CD14-positive monocyte (primary cell): ENCODE measurements at regions not wholly inside any gene's neighbourhood (a gene's known extent, or its start where the extent isn't known, plus 50 kb on each side); places are given as distances from the start of the nearest gene placed in this dataset.
"Not testable (repeated sequence)": the region's sequence is repeated elsewhere in the genome, so short reads cannot be mapped to it uniquely, and the experiment has no call there.

Source experiments
- DNase-seq, 3 donors: peaks; one replicate each; pipeline ENCODE4 v3.0.0-alpha.2; 2011 to 2022
- H2AFZ ChIP-seq: 2 replicates; pipeline ENCODE4 v1.6.0; 2012; ENCODE audit warnings: mild to moderate bottlenecking, low read depth, low read length, inconsistent platforms; ENCODE audit not compliant: insufficient read depth, poor library complexity, severe bottlenecking
- H3K27ac ChIP-seq, 2 donors: 1 replicate in 1 of 2; 2 replicates in 1 of 2; pipeline ENCODE4 v1.5.1; 2012 to 2013; ENCODE audit warnings: low read length in 2 of 2, control low read depth in 1 of 2, inconsistent platforms in 1 of 2, low read depth in 1 of 2, mild to moderate bottlenecking in 1 of 2
- H3K27me3 ChIP-seq, 2 donors: one replicate each; pipeline versions ENCODE4 v1.6.0 to v1.6.1; 2011 to 2013; ENCODE audit warnings: low read length in 2 of 2; ENCODE audit not compliant: control insufficient read depth in 2 of 2, insufficient read depth in 2 of 2
- H3K36me3 ChIP-seq, 2 donors: replicated peaks in 1 of 2; 1 replicate in 1 of 2; 2 replicates in 1 of 2; pipeline versions ENCODE4 v1.5.1 to v1.6.1; 2012 to 2013; ENCODE audit warnings: low read length in 2 of 2, control low read depth in 1 of 2, inconsistent platforms in 1 of 2, mild to moderate bottlenecking in 1 of 2; ENCODE audit not compliant: insufficient read depth in 2 of 2, control insufficient read depth in 1 of 2
- H3K4me1 ChIP-seq, 2 donors: 1 replicate in 1 of 2; 2 replicates in 1 of 2; pipeline versions ENCODE4 v1.5.1 to v1.6.1; 2012 to 2013; ENCODE audit warnings: low read length in 2 of 2, control low read depth in 1 of 2, inconsistent platforms in 1 of 2, mild to moderate bottlenecking in 1 of 2, moderate library complexity in 1 of 2; ENCODE audit not compliant: insufficient read depth in 2 of 2, control insufficient read depth in 1 of 2
- H3K4me2 ChIP-seq: replicated peaks from 2 replicates; pipeline ENCODE3; 2012; ENCODE audit warnings: low read length, moderate library complexity, mild to moderate bottlenecking; ENCODE audit not compliant: poor library complexity, severe bottlenecking; ENCODE audit errors: extremely low read depth
- H3K4me3 ChIP-seq, 3 experiments: fragments of 200-600 bp in 1 of 3; sonication (generic) in 1 of 3; replicated peaks in 1 of 3; 1 replicate in 2 of 3; 2 replicates in 1 of 3; pipeline ENCODE4 v1.5.1; 2011 to 2013; ENCODE audit warnings: low read length in 3 of 3, mild to moderate bottlenecking in 3 of 3, control low read depth in 2 of 3, low read depth in 2 of 3, inconsistent platforms in 1 of 3, moderate library complexity in 1 of 3
- H3K79me2 ChIP-seq: 2 replicates; pipeline ENCODE4 v1.6.0; 2012; ENCODE audit warnings: mild to moderate bottlenecking, control low read depth, inconsistent platforms, low read length, moderate library complexity; ENCODE audit not compliant: insufficient read depth
- H3K9ac ChIP-seq: 2 replicates; pipeline ENCODE4 v1.6.0; 2017; ENCODE audit warnings: low read length, mild to moderate bottlenecking; ENCODE audit not compliant: insufficient read depth, poor library complexity, severe bottlenecking
- H3K9me3 ChIP-seq, 2 donors: replicated peaks in 1 of 2; 1 replicate in 1 of 2; 2 replicates in 1 of 2; pipeline versions ENCODE4 v1.5.1 to v1.6.1; 2012 to 2013; ENCODE audit warnings: low read length in 2 of 2, control low read depth in 1 of 2; ENCODE audit not compliant: control insufficient read depth in 1 of 2, insufficient read depth in 1 of 2
- H4K20me1 ChIP-seq: 2 replicates; pipeline ENCODE4 v1.6.0; 2012; ENCODE audit warnings: mild to moderate bottlenecking, low read length, control low read depth, moderate library complexity; ENCODE audit not compliant: insufficient read depth
- H3K27ac Mint-ChIP-seq, 7 donors: one replicate each; pipeline ENCODE4 v1.8.0; 2020; ENCODE audit warnings: mild to moderate bottlenecking in 7 of 7, mixed read lengths in 7 of 7, moderate library complexity in 6 of 7, inconsistent platforms in 2 of 7
- H3K27me3 Mint-ChIP-seq, 3 donors: one replicate each; pipeline ENCODE4 v1.8.0; 2021 to 2022; ENCODE audit warnings: low read depth in 3 of 3, mild to moderate bottlenecking in 3 of 3, mixed read lengths in 3 of 3, moderate library complexity in 3 of 3, inconsistent platforms in 1 of 3
- H3K36me3 Mint-ChIP-seq, 2 donors: one replicate each; pipeline ENCODE4 v1.8.0; 2020; ENCODE audit warnings: mixed read lengths in 2 of 2, inconsistent platforms in 1 of 2, mild to moderate bottlenecking in 1 of 2
- H3K4me1 Mint-ChIP-seq: one replicate; pipeline ENCODE4 v1.8.0; 2020; ENCODE audit warnings: mild to moderate bottlenecking, mixed read lengths
- H3K4me3 Mint-ChIP-seq, 2 donors: one replicate each; pipeline ENCODE4 v1.8.0; 2020; ENCODE audit warnings: mild to moderate bottlenecking in 2 of 2, mixed read lengths in 2 of 2, moderate library complexity in 1 of 2
- H3K9me3 Mint-ChIP-seq, 7 donors: one replicate each; pipeline ENCODE4 v1.8.0; 2020 to 2022; ENCODE audit warnings: mixed read lengths in 7 of 7, mild to moderate bottlenecking in 6 of 7, moderate library complexity in 6 of 7, inconsistent platforms in 2 of 7
- WGBS: methylation state at CpG from one replicate; pipeline ENCODE4 v1.1.5; 2013; ENCODE audit warnings: missing lambda C conversion rate; ENCODE audit not compliant: insufficient coverage; 5-methylcytosine and 5-hydroxymethylcytosine counted together
- intact Hi-C, 2 donors: fragments of 100-400 bp; cut with micrococcal nuclease; formaldehyde crosslinking; loops; one replicate each; pipeline versions ENCODE4 v1.15.0 to v1.15.1; 2023

DNA sequence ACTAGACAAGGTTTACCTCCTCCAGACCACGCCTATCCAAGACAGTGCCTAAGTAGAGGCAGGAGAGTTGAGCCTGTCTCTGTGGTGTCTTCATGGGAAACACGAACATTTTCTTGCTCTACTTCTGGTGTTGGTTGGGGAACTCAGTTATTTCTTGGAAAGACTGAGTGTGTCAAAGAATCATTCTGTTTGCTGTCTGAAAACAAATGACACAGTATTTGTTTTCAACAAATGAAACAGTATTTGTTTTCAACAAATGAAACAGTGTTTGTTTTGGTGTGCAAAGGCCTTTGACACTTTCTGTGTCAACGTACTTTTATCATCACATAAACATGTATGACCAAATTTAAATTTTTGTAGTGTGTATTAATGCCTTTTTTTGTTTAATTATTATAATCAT, 416.5 kb upstream of the NPAP1 start:
- H3K27me3 ChIP-seq, H3K4me3 Mint-ChIP-seq, intact Hi-C loops, H2AFZ ChIP-seq, H3K79me2 ChIP-seq, H3K27me3 Mint-ChIP-seq, H3K27ac Mint-ChIP-seq, H3K27ac ChIP-seq, H4K20me1 ChIP-seq, DNase-seq, H3K4me1 Mint-ChIP-seq, H3K9ac ChIP-seq, H3K9me3 ChIP-seq, H3K36me3 ChIP-seq, H3K4me1 ChIP-seq, H3K36me3 Mint-ChIP-seq, H3K4me3 ChIP-seq, H3K4me2 ChIP-seq: not testable (repeated sequence)
- WGBS = no CpG with 5 or more reads among the region's 3 CpGs
- H3K9me3 Mint-ChIP-seq = peaks cover 0 to 21% (median 7%) of the 10 kb centered on the region in 7 donors

DNA sequence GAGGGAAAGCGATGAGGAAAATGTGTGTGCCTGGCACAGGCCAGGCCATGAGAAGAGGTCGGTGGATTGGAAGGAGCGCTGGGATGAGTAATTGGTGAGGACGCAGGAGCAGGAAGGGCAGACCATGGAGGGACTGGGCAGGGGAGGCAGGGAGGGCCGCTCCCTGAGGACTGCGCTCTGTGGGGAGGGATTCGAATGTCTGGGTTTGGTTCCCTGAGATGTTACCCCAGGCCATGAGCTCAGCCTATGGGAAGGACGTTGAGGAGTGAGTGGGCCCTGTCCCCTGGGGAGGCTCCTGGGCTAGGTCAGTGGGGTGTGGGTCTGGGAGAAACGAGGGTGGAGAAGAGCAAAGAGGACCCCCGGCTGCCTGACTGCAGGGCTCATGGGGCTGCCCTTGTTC, 415.2 kb upstream of the NPAP1 start:
- H3K36me3 ChIP-seq, H3K27ac Mint-ChIP-seq, H3K4me1 ChIP-seq, H3K4me2 ChIP-seq, intact Hi-C loops, H4K20me1 ChIP-seq, H3K27me3 ChIP-seq, H3K79me2 ChIP-seq, H3K9me3 ChIP-seq, H2AFZ ChIP-seq, DNase-seq, H3K4me3 Mint-ChIP-seq, H3K4me3 ChIP-seq, H3K27me3 Mint-ChIP-seq, H3K4me1 Mint-ChIP-seq, H3K27ac ChIP-seq, H3K36me3 Mint-ChIP-seq, H3K9ac ChIP-seq: not testable (repeated sequence)
- H3K9me3 Mint-ChIP-seq = peaks cover 0 to 21% (median 6%) of the 10 kb centered on the region in 7 donors
- 72% methylated on average over 3 of the region's 10 CpGs for WGBS

DNA sequence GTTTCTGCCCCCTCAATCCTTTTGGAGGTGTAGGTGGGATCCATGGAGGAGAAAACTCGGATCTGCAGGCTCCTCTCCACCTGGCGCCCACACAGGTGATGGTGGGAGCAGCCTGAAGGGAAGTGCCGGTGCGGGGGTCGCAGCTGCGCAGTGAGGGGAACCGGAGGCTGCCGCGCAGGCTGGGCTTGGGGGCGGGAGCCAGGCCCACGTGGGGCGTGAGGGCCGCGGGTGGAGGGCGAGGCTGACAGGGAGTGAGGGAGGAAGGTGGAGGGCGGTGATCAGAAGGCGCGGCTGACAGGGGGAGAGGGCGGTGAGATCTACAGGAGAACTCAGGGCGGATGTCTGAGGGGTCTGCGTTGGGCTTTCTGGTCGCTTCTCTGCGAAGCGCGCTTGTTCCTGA, 414.7 kb upstream of the NPAP1 start:
- H3K36me3 ChIP-seq, H3K4me3 ChIP-seq, H3K27me3 Mint-ChIP-seq, H2AFZ ChIP-seq, H3K27me3 ChIP-seq, H3K79me2 ChIP-seq, H3K36me3 Mint-ChIP-seq, H3K27ac Mint-ChIP-seq, H3K4me2 ChIP-seq, H3K9me3 ChIP-seq, H3K27ac ChIP-seq, H3K4me1 ChIP-seq, intact Hi-C loops, H3K4me3 Mint-ChIP-seq, H4K20me1 ChIP-seq, DNase-seq, H3K9ac ChIP-seq, H3K4me1 Mint-ChIP-seq: not testable (repeated sequence)
- H3K9me3 Mint-ChIP-seq = peaks cover under 1 to 21% (median 6%) of the 10 kb centered on the region in 7 donors
- 48% methylated on average over 7 of the region's 25 CpGs for WGBS

DNA sequence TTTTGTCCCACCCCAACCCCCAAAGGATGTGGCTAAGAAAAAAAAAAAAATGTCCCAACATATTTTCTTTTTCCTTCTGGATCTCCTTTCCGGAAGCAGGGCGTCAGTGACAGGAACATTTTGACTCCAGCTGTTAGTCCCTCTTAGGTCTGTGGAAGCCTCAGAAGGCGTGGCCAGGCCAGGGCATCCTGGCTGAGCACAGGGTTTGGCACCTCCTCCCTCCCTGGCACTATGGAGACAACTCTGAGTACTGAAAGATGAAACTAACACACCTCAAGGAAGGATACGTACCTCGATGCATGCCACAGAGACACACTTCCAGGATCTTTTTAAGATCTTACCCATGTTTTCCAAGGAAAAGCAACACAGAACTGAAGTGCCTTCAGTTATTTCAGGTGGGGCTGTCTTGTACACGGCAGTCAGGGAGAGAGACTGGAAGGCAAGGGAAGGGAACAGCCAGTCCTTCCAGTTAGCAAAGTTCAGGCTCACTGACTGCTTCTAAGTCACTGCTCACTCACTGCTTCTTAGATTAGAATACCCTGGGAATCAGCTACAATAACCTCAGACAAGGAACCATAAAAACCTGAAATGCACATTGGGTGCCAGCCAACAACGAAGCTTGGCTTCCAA, 406.9 kb upstream of the NPAP1 start:
- intact Hi-C loops, DNase-seq, H4K20me1 ChIP-seq, H3K4me1 ChIP-seq, H3K79me2 ChIP-seq, H3K4me2 ChIP-seq, H3K4me3 Mint-ChIP-seq, H2AFZ ChIP-seq, H3K4me1 Mint-ChIP-seq, H3K27ac ChIP-seq, H3K9ac ChIP-seq, H3K27me3 ChIP-seq, H3K27me3 Mint-ChIP-seq, H3K27ac Mint-ChIP-seq, H3K36me3 ChIP-seq, H3K4me3 ChIP-seq, H3K36me3 Mint-ChIP-seq: not testable (repeated sequence)
- WGBS = 72% methylated on average over 4 of the region's 7 CpGs
- peaks cover 7 to 25% of the 10 kb centered on the region in 2 donors for H3K9me3 ChIP-seq
- H3K9me3 Mint-ChIP-seq = peaks cover 0 to 19% (median 14%) of the 10 kb centered on the region in 7 donors
